Hepatocyte (in vitro differentiated cells): ENCODE measurements at regions not wholly inside any gene's neighbourhood (a gene's known extent, or its start where the extent isn't known, plus 50 kb on each side); places are given as distances from the start of the nearest gene placed in this dataset.

ENCODE experiments used
- CTCF ChIP-seq: fragments of 200-600 bp; sonication (generic); IDR thresholded peaks from 2 replicates; pipeline ENCODE4 v1.5.1; 2016; ENCODE audit warnings: antibody characterized with exemption, mild to moderate bottlenecking; ENCODE audit not compliant: poor library complexity
- EZH2 ChIP-seq: fragments of 200-600 bp; sonication (generic); IDR thresholded peaks from 2 replicates; pipeline ENCODE4 v1.6.1; 2016; ENCODE audit warnings: antibody characterized with exemption, mild to moderate bottlenecking, borderline replicate concordance

- no peak for TF ChIP-seq CTCF
- no peak for TF ChIP-seq EZH2
These were observed 487.8 kb downstream of the KCTD12 start for GRCh38 chr13:76398425-76398824.
